WTC11 (cell line): ENCODE measurements at regions not wholly inside any gene's neighbourhood (a gene's known extent, or its start where the extent isn't known, plus 50 kb on each side); places are given as distances from the start of the nearest gene placed in this dataset.
A peak's percentile ranks its signal among the peaks of the same experiment; 100 is the strongest.

Experiments used
- ATAC-seq: fragments of 200-7000 bp; cut with Tn5 transposase; 2 replicates; pipeline ENCODE4 v1.10.0; 2021; ENCODE audit warnings: mild to moderate bottlenecking, moderate library complexity
- CTCF ChIA-PET: fragments of 300-600 bp; sonication (Branson Sonifier 250); formaldehyde crosslinking; loops from one replicate; lab custom pipeline; 2021; ENCODE audit warnings: antibody characterized with exemption; lab: Charles Lee
- POLR2A ChIA-PET: fragments of 350-600 bp; sonication (Branson Sonifier 250); formaldehyde crosslinking; loops from one replicate; lab custom pipeline; 2021; ENCODE audit warnings: antibody characterized with exemption; lab: Charles Lee
- DNase-seq: peaks from one replicate; pipeline ENCODE4 v3.0.0; 2021; ENCODE audit warnings: low spot score
- H3K27ac Mint-ChIP-seq: 2 replicates; pipeline ENCODE4 v1.8.0; 2021; ENCODE audit warnings: mixed read lengths
- H3K27me3 Mint-ChIP-seq: 2 replicates; pipeline ENCODE4 v1.8.0; 2021; ENCODE audit warnings: low read depth, mild to moderate bottlenecking, moderate library complexity, mixed read lengths
- H3K36me3 Mint-ChIP-seq: 2 replicates; pipeline ENCODE4 v1.8.0; 2021; ENCODE audit warnings: mixed read lengths
- H3K4me1 Mint-ChIP-seq: 2 replicates; pipeline ENCODE4 v1.8.0; 2022; ENCODE audit warnings: mixed read lengths
- H3K4me3 Mint-ChIP-seq: 2 replicates; pipeline ENCODE4 v1.8.0; 2021; ENCODE audit warnings: mild to moderate bottlenecking, moderate library complexity, mixed read lengths
- H3K9me3 Mint-ChIP-seq: 2 replicates; pipeline ENCODE4 v1.8.0; 2021; ENCODE audit warnings: mixed read lengths
- ATF2 ChIP-seq: sonication (generic); formaldehyde crosslinking; IDR thresholded peaks from 2 replicates; pipeline ENCODE4 v1.8.1; 2022; ENCODE audit warnings: low read depth, missing genetic modification reagents, borderline replicate concordance
- CREB1 ChIP-seq: sonication (generic); formaldehyde crosslinking; IDR thresholded peaks from 2 replicates; pipeline ENCODE4 v1.8.0; 2023; ENCODE audit warnings: mild to moderate bottlenecking, missing genetic modification reagents
- CTCF ChIP-seq: fragments of 200-600 bp; IDR thresholded peaks from 2 replicates; pipeline ENCODE4 v1.8.0; 2022; ENCODE audit warnings: antibody characterized with exemption
- E2F1 ChIP-seq: sonication (generic); formaldehyde crosslinking; IDR thresholded peaks from 2 replicates; pipeline ENCODE4 v1.8.0; 2022; ENCODE audit warnings: mild to moderate bottlenecking, missing genetic modification reagents
- ESRRA ChIP-seq: sonication (generic); formaldehyde crosslinking; IDR thresholded peaks from 2 replicates; pipeline ENCODE4 v1.8.1; 2022; ENCODE audit warnings: mild to moderate bottlenecking, missing genetic modification reagents, borderline replicate concordance
- GTF2I ChIP-seq: fragments of 250-450 bp; sonication (Bioruptor Pico); conservative IDR thresholded peaks from 2 replicates; pipeline ENCODE4 v1.4.0; 2021; ENCODE audit warnings: mild to moderate bottlenecking
- HMGXB4 ChIP-seq: sonication (generic); formaldehyde crosslinking; IDR thresholded peaks from 2 replicates; pipeline ENCODE4 v1.8.1; 2023; ENCODE audit warnings: mild to moderate bottlenecking, moderate library complexity, missing genetic modification reagents
- IRF2 ChIP-seq: sonication (generic); formaldehyde crosslinking; IDR thresholded peaks from 2 replicates; pipeline ENCODE4 v1.8.0; 2022; ENCODE audit warnings: low read depth, missing genetic modification reagents, borderline replicate concordance
- JAZF1 ChIP-seq: fragments of 250-450 bp; sonication (Bioruptor Pico); IDR thresholded peaks from 2 replicates; pipeline ENCODE4 v1.9.0; 2021; ENCODE audit warnings: moderate library complexity, mild to moderate bottlenecking, inconsistent platforms
- JUN ChIP-seq: sonication (generic); formaldehyde crosslinking; IDR thresholded peaks from 2 replicates; pipeline ENCODE4 v1.8.0; 2023; ENCODE audit warnings: mild to moderate bottlenecking, missing genetic modification reagents
- KAT7 ChIP-seq: sonication (generic); formaldehyde crosslinking; IDR thresholded peaks from 2 replicates; pipeline ENCODE4 v1.8.1; 2023; ENCODE audit warnings: missing genetic modification reagents, mild to moderate bottlenecking, borderline replicate concordance
- MAX ChIP-seq: sonication (generic); formaldehyde crosslinking; IDR thresholded peaks from 2 replicates; pipeline ENCODE4 v1.8.0; 2022; ENCODE audit warnings: mild to moderate bottlenecking, missing genetic modification reagents
- MXD4 ChIP-seq: fragments of 250-450 bp; sonication (Bioruptor Pico); IDR thresholded peaks from 2 replicates; pipeline ENCODE4 v1.8.0; 2021; ENCODE audit warnings: mild to moderate bottlenecking, moderate library complexity, borderline replicate concordance
- NFATC4 ChIP-seq: fragments of 250-450 bp; sonication (Bioruptor Pico); IDR thresholded peaks from 2 replicates; pipeline ENCODE4 v1.9.0; 2021; ENCODE audit warnings: mild to moderate bottlenecking
- NR2C2 ChIP-seq: sonication (generic); formaldehyde crosslinking; IDR thresholded peaks from 2 replicates; pipeline ENCODE4 v1.8.0; 2022; ENCODE audit warnings: mild to moderate bottlenecking, missing genetic modification reagents
- PREB ChIP-seq: sonication (generic); formaldehyde crosslinking; IDR thresholded peaks from 2 replicates; pipeline ENCODE4 v1.8.1; 2022; ENCODE audit warnings: mild to moderate bottlenecking, missing genetic modification reagents, moderate library complexity, borderline replicate concordance
- SP1 ChIP-seq: sonication (generic); formaldehyde crosslinking; conservative IDR thresholded peaks from 2 replicates; pipeline ENCODE4 v1.8.1; 2022; ENCODE audit warnings: missing genetic modification reagents
- TEAD1 ChIP-seq: sonication (generic); formaldehyde crosslinking; IDR thresholded peaks from 2 replicates; pipeline ENCODE4 v1.8.0; 2022; ENCODE audit warnings: mild to moderate bottlenecking, missing genetic modification reagents
- TP53 ChIP-seq: sonication (generic); formaldehyde crosslinking; IDR thresholded peaks from 2 replicates; pipeline ENCODE4 v1.8.1; 2023; ENCODE audit warnings: mild to moderate bottlenecking, missing genetic modification reagents
- USF2 ChIP-seq: sonication (generic); formaldehyde crosslinking; IDR thresholded peaks from 2 replicates; pipeline ENCODE4 v1.8.1; 2023; ENCODE audit warnings: mild to moderate bottlenecking, missing genetic modification reagents, moderate library complexity
- ZNF232 ChIP-seq: sonication (generic); formaldehyde crosslinking; IDR thresholded peaks from 2 replicates; pipeline ENCODE4 v1.8.0; 2022; ENCODE audit warnings: mild to moderate bottlenecking, missing genetic modification reagents
- ZNF512 ChIP-seq: sonication (generic); formaldehyde crosslinking; IDR thresholded peaks from 2 replicates; pipeline ENCODE4 v1.8.1; 2022; ENCODE audit warnings: missing genetic modification reagents, borderline replicate concordance

- DNase-seq (peak; percentile 89), ATAC-seq (peak; percentile 98)
- no peak overlapping the region for H3K4me3 Mint-ChIP-seq
- no peaks in the 10 kb centered on the region for H3K36me3 Mint-ChIP-seq
- CTCF ChIA-PET: interaction anchor here (1.0 kb wide), 1 partner anchor 83 kb away, joined by 3 read pairs; no protein-coding TSS in a partner anchor
- POLR2A ChIA-PET: no interaction called here
- peaks cover 3% of the 10 kb centered on the region; the same call in 1 of the 2 replicates for H3K4me1 Mint-ChIP-seq
- H3K9me3 Mint-ChIP-seq: peaks cover 3% of the 10 kb centered on the region; the same call in 1 of the 2 replicates
- peaks cover 10% of the 10 kb centered on the region for H3K27me3 Mint-ChIP-seq
- peak; percentile 91 for TF ChIP-seq CTCF
- TF ChIP-seq HMGXB4 (CRISPR knock-in tag): peak; percentile 61; the same call in 1 of the 2 replicates
- TF ChIP-seq USF2 (CRISPR knock-in tag): 0 out of 2 replicates have a peak, but pooled peaks have one; percentile 19
- no peak for TF ChIP-seq NFATC4 (CRISPR knock-in tag)
- TF ChIP-seq SP1 (CRISPR knock-in tag): no peak
- peak; percentile 62; the same call in 1 of the 2 replicates for TF ChIP-seq TEAD1
- TF ChIP-seq ZNF232 (CRISPR knock-in tag): peak; percentile 66; the same call in 1 of the 2 replicates
- no peak for TF ChIP-seq PREB
- TF ChIP-seq KAT7: no peak
- TF ChIP-seq JUN (CRISPR knock-in tag): no peak
- TF ChIP-seq ESRRA: no peak
- peak; percentile 52; the same call in 1 of the 2 replicates for TF ChIP-seq MAX (CRISPR knock-in tag)
- no peak for TF ChIP-seq GTF2I
- H3K27ac Mint-ChIP-seq: no peak overlapping the region
Measured at GRCh38 chr9:126228781-126229444, 97.7 kb upstream of the MVB12B start.

GRCh38 chr9:126229501-126229900 lies 97.1 kb upstream of the MVB12B start:
- DNase-seq (no peak), ATAC-seq (no peak)
- TF ChIP-seq IRF2 (no peak), MXD4 (CRISPR knock-in tag) (no peak), TEAD1 (no peak), E2F1 (no peak), CREB1 (no peak), PREB (no peak), JAZF1 (CRISPR knock-in tag) (no peak), NR2C2 (no peak), TP53 (CRISPR knock-in tag) (no peak), ESRRA (no peak), ATF2 (CRISPR knock-in tag) (no peak), ZNF512 (CRISPR knock-in tag) (no peak)
- Mint-ChIP-seq H3K27me3 (peaks cover 4% of the 10 kb centered on the region; the same call in 1 of the 2 replicates), H3K36me3 (no peaks in the 10 kb centered on the region), H3K9me3 (peaks cover 3% of the 10 kb centered on the region; the same call in 1 of the 2 replicates), H3K4me1 (peaks cover 3% of the 10 kb centered on the region; the same call in 1 of the 2 replicates), H3K27ac (no peak overlapping the region), H3K4me3 (no peak overlapping the region)
- POLR2A ChIA-PET: no interaction called here
- CTCF ChIA-PET: interaction anchor here (1.0 kb wide), 2 partner anchors 9 to 83 kb away, joined by 3 read pairs; no protein-coding TSS in a partner anchor
